Adrenal gland (tissue), 5 donors: ENCODE measurements at regions not wholly inside any gene's neighbourhood (a gene's known extent, or its start where the extent isn't known, plus 50 kb on each side); places are given as distances from the start of the nearest gene placed in this dataset.

ENCODE experiments used
- POLR2A ChIP-seq, 2 donors: fragments of 450-650 bp; IDR thresholded peaks; one replicate each; pipeline ENCODE4 v1.6.1; 2017; ENCODE audit warnings: antibody characterized with exemption in 2 of 2, mild to moderate bottlenecking in 2 of 2, moderate library complexity in 1 of 2
- TF ChIP-seq, protein P1 (sequence below), 6 experiments: fragments of 450-650 bp in 4 of 6; fragments of 200-600 bp in 2 of 6; sonication (generic) in 1 of 6; IDR thresholded peaks; 1 replicate in 5 of 6; 2 replicates in 1 of 6; pipeline versions ENCODE4 v1.5.1 to v1.8.0; 2016 to 2021; ENCODE audit warnings: antibody characterized with exemption in 6 of 6, mild to moderate bottlenecking in 2 of 6, moderate library complexity in 1 of 6
- donor health status: DM: no; HTN: no; CAD: no.

- TF ChIP-seq, protein P1, sequence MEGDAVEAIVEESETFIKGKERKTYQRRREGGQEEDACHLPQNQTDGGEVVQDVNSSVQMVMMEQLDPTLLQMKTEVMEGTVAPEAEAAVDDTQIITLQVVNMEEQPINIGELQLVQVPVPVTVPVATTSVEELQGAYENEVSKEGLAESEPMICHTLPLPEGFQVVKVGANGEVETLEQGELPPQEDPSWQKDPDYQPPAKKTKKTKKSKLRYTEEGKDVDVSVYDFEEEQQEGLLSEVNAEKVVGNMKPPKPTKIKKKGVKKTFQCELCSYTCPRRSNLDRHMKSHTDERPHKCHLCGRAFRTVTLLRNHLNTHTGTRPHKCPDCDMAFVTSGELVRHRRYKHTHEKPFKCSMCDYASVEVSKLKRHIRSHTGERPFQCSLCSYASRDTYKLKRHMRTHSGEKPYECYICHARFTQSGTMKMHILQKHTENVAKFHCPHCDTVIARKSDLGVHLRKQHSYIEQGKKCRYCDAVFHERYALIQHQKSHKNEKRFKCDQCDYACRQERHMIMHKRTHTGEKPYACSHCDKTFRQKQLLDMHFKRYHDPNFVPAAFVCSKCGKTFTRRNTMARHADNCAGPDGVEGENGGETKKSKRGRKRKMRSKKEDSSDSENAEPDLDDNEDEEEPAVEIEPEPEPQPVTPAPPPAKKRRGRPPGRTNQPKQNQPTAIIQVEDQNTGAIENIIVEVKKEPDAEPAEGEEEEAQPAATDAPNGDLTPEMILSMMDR (IDR thresholded peaks at IDR 0.05), result no peak
- TF ChIP-seq POLR2A (IDR thresholded peaks at IDR 0.05), result no peak
Observed at GRCh38 chr6:12222405-12223366, 67.5 kb upstream of the EDN1 start.
